K562 (cell line): ENCODE measurements at regions not wholly inside any gene's neighbourhood (a gene's known extent, or its start where the extent isn't known, plus 50 kb on each side); places are given as distances from the start of the nearest gene placed in this dataset.

Experiments used
- EP300 ChIP-seq: IDR thresholded peaks from 2 replicates; pipeline ENCODE4 v1.6.1; 2012; ENCODE audit warnings: low read length, improper control_type of control experiment
- FOXJ3 ChIP-seq: sonication (generic); formaldehyde crosslinking; IDR thresholded peaks from 2 replicates; pipeline ENCODE4 v1.4.0; 2020; ENCODE audit warnings: mild to moderate bottlenecking, missing genetic modification reagents
- HDAC6 ChIP-seq: IDR thresholded peaks from 2 replicates; pipeline ENCODE4 v1.6.1; 2012; ENCODE audit warnings: low read depth, mild to moderate bottlenecking, control low read depth, inconsistent platforms, low read length, moderate library complexity
- HSF4 ChIP-seq: fragments of 250-450 bp; sonication (Bioruptor Pico); IDR thresholded peaks from 2 replicates; pipeline ENCODE4 v2.1.2; 2022; ENCODE audit warnings: mild to moderate bottlenecking, moderate library complexity, borderline replicate concordance
- MAFF ChIP-seq: IDR thresholded peaks from 2 replicates; pipeline ENCODE4 v1.6.1; 2012; ENCODE audit warnings: low read length, improper control_type of control experiment
- MED1 ChIP-seq: sonication (generic); formaldehyde crosslinking; IDR thresholded peaks from 2 replicates; pipeline ENCODE4 v1.8.1; 2023; ENCODE audit warnings: missing genetic modification reagents, borderline replicate concordance
- POLR2A ChIP-seq: fragments of 450-650 bp; conservative IDR thresholded peaks from 2 replicates; pipeline ENCODE4 v1.6.1; 2016
- POLR2AphosphoS5 ChIP-seq: IDR thresholded peaks from 2 replicates; pipeline ENCODE4 v1.6.1; 2011; ENCODE audit warnings: mild to moderate bottlenecking, low read depth, low read length, moderate library complexity; ENCODE audit not compliant: control insufficient read depth, insufficient read depth
- RBM15 ChIP-seq: fragments of 200-400 bp; formaldehyde crosslinking; IDR thresholded peaks from 2 replicates; pipeline ENCODE4 v1.6.1; 2018; ENCODE audit warnings: mild to moderate bottlenecking, low read length, moderate library complexity; ENCODE audit not compliant: insufficient read depth
- RFX5 ChIP-seq: IDR thresholded peaks from 2 replicates; pipeline ENCODE4 v1.6.1; 2011; ENCODE audit warnings: low read depth, mild to moderate bottlenecking, improper control_type of control experiment, low read length
- TF ChIP-seq, protein P1 (sequence below): sonication (generic); formaldehyde crosslinking; IDR thresholded peaks from 2 replicates; pipeline ENCODE4 v1.8.1; 2023; ENCODE audit warnings: mild to moderate bottlenecking, missing genetic modification reagents
- TF ChIP-seq, protein P2 (sequence below), 3 experiments: IDR thresholded peaks in 2 of 3; conservative IDR thresholded peaks in 1 of 3; 2 replicates each; pipeline ENCODE4 v1.5.1; 2011 to 2012; ENCODE audit warnings: low read length in 3 of 3, mild to moderate bottlenecking in 3 of 3, control low read depth in 2 of 3, improper control_type of control experiment in 1 of 3, inconsistent platforms in 1 of 3, low read depth in 1 of 3, mixed read lengths in 1 of 3, moderate library complexity in 1 of 3; ENCODE audit not compliant: insufficient read depth in 2 of 3

DNA sequence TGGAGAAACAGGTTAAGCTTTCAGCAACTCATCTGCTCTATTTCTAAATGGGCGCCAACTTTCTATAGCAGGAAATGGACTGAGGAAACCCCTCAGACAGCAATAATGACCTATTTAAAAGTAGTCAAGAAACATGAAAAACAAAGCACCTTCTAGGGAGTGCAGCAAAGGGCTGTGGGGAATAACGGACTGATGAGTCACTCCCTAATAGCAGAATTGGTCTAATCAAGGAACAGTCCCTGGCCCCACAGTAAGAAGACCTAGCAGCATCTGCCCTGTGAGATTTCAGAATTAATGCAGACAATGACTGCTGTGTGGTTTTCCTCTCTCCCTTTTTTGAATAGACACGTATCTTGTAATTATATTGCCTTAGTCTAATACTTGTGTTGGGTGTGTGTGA, 602.9 kb downstream of the IPMK start:
- TF ChIP-seq RFX5 (no peak), RBM15 (no peak), MAFF (no peak), POLR2AphosphoS5 (no peak), EP300 (no peak), MED1 (no peak), HDAC6 (no peak), HSF4 (no peak), POLR2A (no peak), FOXJ3 (CRISPR knock-in tag) (no peak)
- TF ChIP-seq, protein P1, sequence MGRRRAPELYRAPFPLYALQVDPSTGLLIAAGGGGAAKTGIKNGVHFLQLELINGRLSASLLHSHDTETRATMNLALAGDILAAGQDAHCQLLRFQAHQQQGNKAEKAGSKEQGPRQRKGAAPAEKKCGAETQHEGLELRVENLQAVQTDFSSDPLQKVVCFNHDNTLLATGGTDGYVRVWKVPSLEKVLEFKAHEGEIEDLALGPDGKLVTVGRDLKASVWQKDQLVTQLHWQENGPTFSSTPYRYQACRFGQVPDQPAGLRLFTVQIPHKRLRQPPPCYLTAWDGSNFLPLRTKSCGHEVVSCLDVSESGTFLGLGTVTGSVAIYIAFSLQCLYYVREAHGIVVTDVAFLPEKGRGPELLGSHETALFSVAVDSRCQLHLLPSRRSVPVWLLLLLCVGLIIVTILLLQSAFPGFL (CRISPR knock-in tag): no peak
- TF ChIP-seq, protein P2, sequence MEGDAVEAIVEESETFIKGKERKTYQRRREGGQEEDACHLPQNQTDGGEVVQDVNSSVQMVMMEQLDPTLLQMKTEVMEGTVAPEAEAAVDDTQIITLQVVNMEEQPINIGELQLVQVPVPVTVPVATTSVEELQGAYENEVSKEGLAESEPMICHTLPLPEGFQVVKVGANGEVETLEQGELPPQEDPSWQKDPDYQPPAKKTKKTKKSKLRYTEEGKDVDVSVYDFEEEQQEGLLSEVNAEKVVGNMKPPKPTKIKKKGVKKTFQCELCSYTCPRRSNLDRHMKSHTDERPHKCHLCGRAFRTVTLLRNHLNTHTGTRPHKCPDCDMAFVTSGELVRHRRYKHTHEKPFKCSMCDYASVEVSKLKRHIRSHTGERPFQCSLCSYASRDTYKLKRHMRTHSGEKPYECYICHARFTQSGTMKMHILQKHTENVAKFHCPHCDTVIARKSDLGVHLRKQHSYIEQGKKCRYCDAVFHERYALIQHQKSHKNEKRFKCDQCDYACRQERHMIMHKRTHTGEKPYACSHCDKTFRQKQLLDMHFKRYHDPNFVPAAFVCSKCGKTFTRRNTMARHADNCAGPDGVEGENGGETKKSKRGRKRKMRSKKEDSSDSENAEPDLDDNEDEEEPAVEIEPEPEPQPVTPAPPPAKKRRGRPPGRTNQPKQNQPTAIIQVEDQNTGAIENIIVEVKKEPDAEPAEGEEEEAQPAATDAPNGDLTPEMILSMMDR (IDR thresholded peaks at IDR 0.05 in 2 of 3, conservative IDR thresholded peaks at IDR 0.05 in 1 of 3; ENCODE audit: insufficient read depth in 2 of 3, low read depth in 1 of 3, low read length in 3 of 3): no peak
